ENCODE measurements at regions not wholly inside any gene's neighbourhood (a gene's known extent, or its start where the extent isn't known, plus 50 kb on each side); places are given as distances from the start of the nearest gene placed in this dataset.

GRCh38 chr22:48675141-48675829 lies 1152.4 kb downstream of the BRD1 start:
- DNase-seq (ENCODE audit: low spot score): no peak
- Histone ChIP-seq H3K27ac (no peak overlapping the region), H3K4me3 (no peak overlapping the region)
- TF ChIP-seq, protein P1, sequence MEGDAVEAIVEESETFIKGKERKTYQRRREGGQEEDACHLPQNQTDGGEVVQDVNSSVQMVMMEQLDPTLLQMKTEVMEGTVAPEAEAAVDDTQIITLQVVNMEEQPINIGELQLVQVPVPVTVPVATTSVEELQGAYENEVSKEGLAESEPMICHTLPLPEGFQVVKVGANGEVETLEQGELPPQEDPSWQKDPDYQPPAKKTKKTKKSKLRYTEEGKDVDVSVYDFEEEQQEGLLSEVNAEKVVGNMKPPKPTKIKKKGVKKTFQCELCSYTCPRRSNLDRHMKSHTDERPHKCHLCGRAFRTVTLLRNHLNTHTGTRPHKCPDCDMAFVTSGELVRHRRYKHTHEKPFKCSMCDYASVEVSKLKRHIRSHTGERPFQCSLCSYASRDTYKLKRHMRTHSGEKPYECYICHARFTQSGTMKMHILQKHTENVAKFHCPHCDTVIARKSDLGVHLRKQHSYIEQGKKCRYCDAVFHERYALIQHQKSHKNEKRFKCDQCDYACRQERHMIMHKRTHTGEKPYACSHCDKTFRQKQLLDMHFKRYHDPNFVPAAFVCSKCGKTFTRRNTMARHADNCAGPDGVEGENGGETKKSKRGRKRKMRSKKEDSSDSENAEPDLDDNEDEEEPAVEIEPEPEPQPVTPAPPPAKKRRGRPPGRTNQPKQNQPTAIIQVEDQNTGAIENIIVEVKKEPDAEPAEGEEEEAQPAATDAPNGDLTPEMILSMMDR (IDR thresholded peaks at IDR 0.05): no peak

DNA sequence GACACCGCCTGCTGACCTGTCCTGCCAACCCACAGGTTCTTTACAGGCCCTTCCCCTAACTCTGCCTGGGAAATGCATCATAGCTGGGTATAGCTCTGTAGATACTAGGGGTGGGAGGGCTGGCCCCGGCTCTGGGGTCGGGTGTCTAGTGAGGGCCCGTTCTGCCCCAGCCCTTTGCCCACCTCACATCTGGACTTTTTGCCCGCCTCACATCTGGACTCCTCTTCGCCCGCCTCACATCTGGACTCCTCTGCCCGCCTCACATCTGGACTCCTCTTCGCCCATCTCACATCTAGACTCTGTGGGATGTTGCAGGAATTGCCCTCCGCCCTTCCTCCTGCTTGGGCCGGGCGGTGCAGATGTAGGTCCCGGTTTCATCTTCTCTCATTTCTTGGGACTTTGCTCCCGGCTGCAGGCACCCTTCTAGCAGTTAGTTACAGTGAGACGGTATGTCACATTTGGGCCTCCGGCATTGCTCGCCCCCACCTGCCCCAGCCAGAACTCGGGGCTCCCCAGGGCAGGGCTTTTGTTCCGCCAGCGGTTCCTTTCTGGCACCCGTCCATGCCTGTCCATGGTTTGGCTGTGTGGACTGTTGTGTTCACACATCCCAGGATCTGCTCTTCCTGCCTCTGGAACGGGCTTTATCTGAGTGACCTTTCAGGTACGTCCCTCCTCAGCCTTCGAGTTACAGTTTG lies 1153.7 kb downstream of the BRD1 start:
- TF ChIP-seq, protein P1 (IDR thresholded peaks at IDR 0.05): no peak
- Histone ChIP-seq H3K27ac (no peak overlapping the region), H3K4me3 (no peak overlapping the region)
- no peak for DNase-seq (ENCODE audit: low spot score)

- Histone ChIP-seq H3K27ac (no peak overlapping the region), H3K4me3 (no peak overlapping the region)
- DNase-seq (ENCODE audit: low spot score): no peak
- TF ChIP-seq, protein P1 (IDR thresholded peaks at IDR 0.05): no peak
Measured at GRCh38 chr22:48672387-48672786, 1155.3 kb downstream of the BRD1 start.

DNA sequence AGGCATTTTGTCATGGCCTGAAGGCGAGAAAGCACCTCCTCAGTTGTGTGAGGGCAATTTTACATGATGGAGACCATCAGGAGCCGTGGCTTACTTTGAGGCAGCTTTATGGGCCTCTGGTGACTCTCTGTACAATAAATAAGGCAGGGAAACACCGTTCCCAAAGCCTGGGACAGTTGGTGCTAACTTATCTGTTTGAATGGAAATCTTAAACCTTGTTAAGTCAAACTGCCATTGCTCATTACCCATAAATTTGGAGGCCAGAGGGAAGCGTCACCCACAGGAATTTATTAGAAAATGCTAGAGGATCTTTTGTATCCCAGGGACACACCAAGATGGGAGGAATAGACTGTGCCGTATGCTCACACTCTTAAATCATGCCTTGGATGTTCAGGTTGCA lies 1156.9 kb downstream of the BRD1 start:
- no peak for DNase-seq (ENCODE audit: low spot score)
- H3K27ac ChIP-seq: no peak overlapping the region
- TF ChIP-seq, protein P1 (IDR thresholded peaks at IDR 0.05): no peak
- H3K4me3 ChIP-seq: no peak overlapping the region

GRCh38 chr22:48669986-48670716 lies 1157.5 kb downstream of the BRD1 start:
- Histone ChIP-seq H3K4me3 (no peak overlapping the region), H3K27ac (no peak overlapping the region)
- no peak for DNase-seq (ENCODE audit: low spot score)
- TF ChIP-seq, protein P1 (IDR thresholded peaks at IDR 0.05): no peak

GRCh38 chr22:48669226-48669625 lies 1158.4 kb downstream of the BRD1 start:
- Histone ChIP-seq H3K27ac (no peak overlapping the region), H3K4me3 (no peak overlapping the region)
- DNase-seq (ENCODE audit: low spot score): no peak
- TF ChIP-seq, protein P1 (IDR thresholded peaks at IDR 0.05): no peak
